Epithelial cell of esophagus (primary cell): ENCODE measurements at regions not wholly inside any gene's neighbourhood (a gene's known extent, or its start where the extent isn't known, plus 50 kb on each side); places are given as distances from the start of the nearest gene placed in this dataset.

Experiments
- DNase-seq: peaks from one replicate; pipeline ENCODE4 v3.0.0; 2010; ENCODE audit warnings: low read depth
- H3K4me3 ChIP-seq: 2 replicates; pipeline ENCODE4 v1.5.1; 2011; ENCODE audit warnings: mild to moderate bottlenecking, low read length, control low read depth
- CTCF ChIP-seq: IDR thresholded peaks from 2 replicates; pipeline ENCODE4 v1.5.1; 2011; ENCODE audit warnings: low read depth, mild to moderate bottlenecking, low read length, control low read depth, inconsistent platforms; ENCODE audit not compliant: insufficient read depth; ENCODE audit errors: missing control alignments

- no peak overlapping the region for H3K4me3 ChIP-seq
- TF ChIP-seq CTCF, result peak; percentile 64
- DNase-seq, result peak; percentile 50
These were observed 589.2 kb upstream of the NR3C2 start for GRCh38 chr4:149031399-149031798.

DNA sequence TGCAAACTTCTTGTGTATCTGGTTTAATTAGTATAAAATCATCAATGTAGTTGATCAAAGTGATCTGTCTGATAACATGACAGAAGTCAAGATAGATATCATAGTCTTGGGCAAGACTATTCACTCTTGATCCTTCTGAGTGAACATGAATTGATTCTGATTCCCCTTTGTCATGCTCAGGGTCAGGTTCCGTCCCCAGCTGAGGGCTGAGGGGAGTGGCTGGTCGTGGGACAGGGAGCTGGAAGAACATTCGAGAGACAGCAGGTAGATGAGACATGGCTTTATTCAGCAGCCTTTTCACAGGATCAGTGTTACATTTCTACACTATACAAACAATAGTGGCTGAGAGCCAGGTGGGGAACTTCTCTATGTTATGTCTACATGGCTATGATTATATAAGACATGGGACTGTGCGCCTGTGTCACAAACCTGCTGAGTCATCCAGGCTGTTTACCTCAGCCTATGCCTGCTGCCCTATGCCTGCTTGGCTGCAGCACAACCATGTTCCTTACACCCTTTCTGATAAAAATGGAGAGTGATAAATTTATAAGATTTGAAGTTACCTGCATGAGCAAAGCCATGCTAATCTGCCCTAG is 586.9 kb upstream of the NR3C2 start:
- H3K4me3 ChIP-seq, result no peak overlapping the region
- DNase-seq, result peak; percentile 34
- TF ChIP-seq CTCF, result no peak

GRCh38 chr4:149026696-149027095 is 584.5 kb upstream of the NR3C2 start:
- no peak overlapping the region for H3K4me3 ChIP-seq
- DNase-seq, result no peak
- TF ChIP-seq CTCF, result no peak

DNA sequence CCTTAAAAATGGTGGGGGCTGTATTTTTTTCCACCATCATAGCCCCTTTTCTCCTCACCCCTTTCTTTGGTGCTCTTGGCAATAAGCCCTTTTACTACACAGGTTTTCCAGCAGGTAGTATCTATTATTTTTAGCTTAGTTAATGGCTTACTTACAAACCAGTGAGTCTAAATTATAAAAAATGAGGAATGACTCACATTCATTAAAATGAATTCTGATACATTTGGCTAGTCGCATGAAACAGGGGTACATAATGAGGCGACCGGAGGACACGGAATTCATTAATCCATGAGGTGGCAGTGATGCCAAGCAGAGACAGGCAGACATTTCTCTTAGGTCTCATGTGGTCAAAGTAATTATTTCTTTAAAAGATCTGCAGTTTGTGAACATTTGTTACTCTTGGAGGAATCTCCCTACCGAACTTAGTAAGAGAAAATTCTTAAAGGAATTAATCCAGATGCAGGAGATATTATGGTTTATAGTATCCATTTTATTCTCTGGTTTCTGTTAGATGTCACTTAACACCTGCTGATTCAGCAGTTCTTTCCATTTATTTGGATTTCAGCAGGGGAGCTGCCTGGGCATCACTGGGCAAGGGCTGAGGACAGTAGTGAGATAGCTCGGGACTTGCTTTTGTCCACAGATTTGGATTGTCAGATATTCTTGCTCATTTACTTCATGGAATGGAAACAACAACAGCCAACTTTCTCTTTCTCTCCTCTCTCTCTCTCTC is 575.0 kb upstream of the NR3C2 start:
- no peak overlapping the region for H3K4me3 ChIP-seq
- DNase-seq, result no peak
- TF ChIP-seq CTCF, result no peak

- no peak overlapping the region for H3K4me3 ChIP-seq
- TF ChIP-seq CTCF, result no peak
These were observed 567.0 kb upstream of the NR3C2 start for GRCh38 chr4:149009223-149009622.

DNA sequence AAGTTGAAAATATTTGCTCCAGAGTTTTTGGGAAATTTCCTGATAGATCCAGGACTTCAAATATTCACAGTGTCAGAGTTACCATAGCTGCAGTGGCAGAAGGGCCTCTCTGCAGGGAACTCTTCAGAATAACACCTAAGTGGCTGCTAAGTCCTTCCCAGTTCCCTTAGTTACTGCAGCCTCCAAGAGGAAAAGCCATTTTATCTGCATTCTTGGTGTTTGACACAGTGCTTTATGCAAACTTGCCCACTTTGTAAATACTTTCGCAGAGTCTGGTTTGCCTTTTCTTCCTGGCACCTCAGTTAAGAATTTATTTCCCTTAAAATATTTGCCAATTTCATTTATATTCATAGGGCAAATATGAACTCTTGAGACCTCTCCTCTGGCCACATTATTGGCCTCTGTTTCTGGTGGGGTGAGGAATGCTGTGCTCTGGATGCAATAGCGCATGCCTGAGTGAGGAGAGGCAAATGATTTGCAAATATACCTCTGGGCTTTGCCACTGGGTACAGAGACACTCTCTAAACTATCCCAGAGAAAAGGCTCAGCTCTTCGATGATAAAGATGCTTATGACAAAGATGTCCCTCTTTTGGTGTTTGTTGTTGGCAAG is 566.3 kb upstream of the NR3C2 start:
- no peak for DNase-seq
- H3K4me3 ChIP-seq, result no peak overlapping the region
- no peak for TF ChIP-seq CTCF

More at GRCh38 chr4:149009223-149009622, 567.0 kb upstream of the NR3C2 start:
- DNase-seq, result no peak
